ENCODE measurements at regions not wholly inside any gene's neighbourhood (a gene's known extent, or its start where the extent isn't known, plus 50 kb on each side); places are given as distances from the start of the nearest gene placed in this dataset.

GRCh38 chr1:59066236-59066635, 230.7 kb upstream of the FGGY start:
- no peak for DNase-seq

GRCh38 chr1:59070610-59071009, 226.3 kb upstream of the FGGY start:
- DNase-seq = no peak

GRCh38 chr1:59071289-59071688, 225.6 kb upstream of the FGGY start:
- DNase-seq = peak; percentile 86

- peak; percentile 63 for DNase-seq
Measured at GRCh38 chr1:59071876-59072582, 224.9 kb upstream of the FGGY start.

- DNase-seq = peak; percentile 72
Measured at GRCh38 chr1:59072583-59072947, 224.3 kb upstream of the FGGY start.

GRCh38 chr1:59074598-59074997, 222.3 kb upstream of the FGGY start:
- DNase-seq = no peak

- no peak for DNase-seq
Measured at GRCh38 chr1:59075021-59075420, 221.9 kb upstream of the FGGY start.

GRCh38 chr1:59076612-59077011, 220.3 kb upstream of the FGGY start:
- DNase-seq = no peak

- DNase-seq = no peak
Measured at GRCh38 chr1:59077466-59078069, 219.3 kb upstream of the FGGY start.

- peak; percentile 90 for DNase-seq
Measured at GRCh38 chr1:59078070-59078800, 218.7 kb upstream of the FGGY start.

- DNase-seq = no peak
Measured at GRCh38 chr1:59078866-59079265, 218.0 kb upstream of the FGGY start.

- DNase-seq = no peak
Measured at GRCh38 chr1:59079434-59080140, 217.3 kb upstream of the FGGY start.

- DNase-seq = no peak
Measured at GRCh38 chr1:59081181-59081580, 215.7 kb upstream of the FGGY start.

GRCh38 chr1:59081795-59082194, 215.1 kb upstream of the FGGY start:
- DNase-seq = no peak

- DNase-seq = no peak
Measured at GRCh38 chr1:59083946-59084865, 212.7 kb upstream of the FGGY start.

- no peak for DNase-seq
Measured at GRCh38 chr1:59085101-59085500, 211.8 kb upstream of the FGGY start.

GRCh38 chr1:59089036-59089798, 207.7 kb upstream of the FGGY start:
- no peak for DNase-seq

- DNase-seq = no peak
Measured at GRCh38 chr1:59089922-59090457, 206.9 kb upstream of the FGGY start.

- DNase-seq = no peak
Measured at GRCh38 chr1:59092126-59092525, 204.8 kb upstream of the FGGY start.

- no peak for DNase-seq
Measured at GRCh38 chr1:59094001-59094400, 202.9 kb upstream of the FGGY start.

- no peak for DNase-seq
Measured at GRCh38 chr1:59096501-59096900, 200.4 kb upstream of the FGGY start.
